ENCODE measurements at regions not wholly inside any gene's neighbourhood (a gene's known extent, or its start where the extent isn't known, plus 50 kb on each side); places are given as distances from the start of the nearest gene placed in this dataset.

DNA sequence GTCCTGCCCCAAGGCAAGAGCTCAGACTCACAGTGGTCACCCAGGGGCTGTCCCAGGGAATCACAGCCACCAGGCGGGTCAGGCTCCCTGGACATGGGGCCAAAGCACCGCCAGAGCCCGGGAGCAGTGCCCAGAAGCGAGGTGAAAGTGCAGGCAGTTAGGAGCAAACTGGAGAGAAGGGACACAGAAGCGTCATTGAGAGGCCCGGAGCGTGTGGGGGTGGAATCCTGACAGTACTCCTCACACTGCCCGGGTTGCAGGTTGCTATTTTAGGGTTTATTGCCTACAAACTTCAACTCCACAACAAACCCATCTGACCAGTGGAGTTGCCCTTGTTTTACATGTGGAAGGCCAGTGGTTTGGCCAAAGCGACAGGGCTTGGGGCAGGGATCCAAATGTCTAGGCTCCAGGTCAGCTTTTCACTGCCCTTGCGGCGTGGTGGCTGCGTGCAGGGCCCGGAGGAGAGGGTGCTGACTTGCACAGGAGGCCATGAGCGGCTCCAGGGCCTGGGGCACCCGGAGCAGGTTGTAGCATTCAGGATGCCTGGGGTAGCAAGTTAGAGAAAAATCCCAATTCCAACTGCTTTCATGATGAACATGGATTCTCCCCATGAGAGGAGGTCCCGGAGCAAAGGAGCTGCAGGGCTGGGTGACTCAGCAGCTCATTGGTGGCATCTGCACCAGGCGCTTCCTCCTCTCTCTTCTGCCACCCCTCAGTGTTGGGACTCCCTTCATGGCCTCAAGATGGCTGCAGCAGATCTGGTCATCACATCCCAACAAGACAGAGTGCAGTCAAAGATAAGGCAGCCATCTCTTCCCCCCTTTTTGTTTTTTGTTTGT lies 112.3 kb upstream of the NCOR2 start:
- H3K9me2 ChIP-seq (replicated peaks; ENCODE audit: insufficient read depth): no peaks in the 10 kb centered on the region
- H4K20me1 ChIP-seq (ENCODE audit: insufficient read depth, poor library complexity, severe bottlenecking): no peaks in the 10 kb centered on the region
- no peaks in the 10 kb centered on the region for H3K36me3 ChIP-seq (replicated peaks; ENCODE audit: insufficient read depth, low read depth)
- no peak overlapping the region for H2AFZ ChIP-seq
- H3K79me2 ChIP-seq: no peaks in the 10 kb centered on the region
- H3K27me3 ChIP-seq: no peaks in the 10 kb centered on the region
- TF ChIP-seq EZH2phosphoT487 (IDR thresholded peaks at IDR 0.05; ENCODE audit: low read depth, severe bottlenecking, unreplicated experiment) (no peak), EZH2 (IDR thresholded peaks at IDR 0.05; ENCODE audit: borderline replicate concordance) (no peak)
- no peak overlapping the region for H3K4me2 ChIP-seq
- H3K4me3 ChIP-seq: no peak overlapping the region
- DNase-seq (ENCODE audit: low spot score): no peak
- H3K9me3 ChIP-seq (ENCODE audit: low read depth): no peaks in the 10 kb centered on the region
- 76% methylated on average over 17 of the region's 17 CpGs for WGBS (ENCODE audit: low lambda C conversion rate, missing lambda C conversion rate)
- H3K27ac ChIP-seq: no peak overlapping the region
- H3K4me1 ChIP-seq (ENCODE audit: insufficient read depth): peaks cover 34% of the 10 kb centered on the region

DNA sequence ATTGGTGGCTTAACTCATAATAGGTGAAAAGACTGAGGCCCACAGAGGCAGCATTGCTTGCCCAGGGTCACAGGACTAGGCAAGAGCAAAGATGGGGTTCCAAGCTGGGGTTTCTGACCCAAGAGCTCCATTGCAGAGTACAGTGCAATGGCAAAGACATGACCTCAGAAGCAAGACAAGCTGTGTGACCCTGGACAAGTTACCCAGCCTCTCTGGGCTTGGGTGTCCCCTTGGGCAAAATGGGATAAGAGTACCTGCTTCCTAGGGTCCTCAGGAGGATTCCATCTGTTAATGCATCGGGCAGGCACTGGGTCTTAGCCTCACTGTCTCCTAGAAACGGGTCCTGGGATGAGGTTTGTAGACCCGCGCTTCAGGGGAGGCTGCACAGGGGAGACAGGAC lies 111.6 kb upstream of the NCOR2 start:
- Histone ChIP-seq H3K36me3 (replicated peaks; ENCODE audit: insufficient read depth, low read depth) (no peaks in the 10 kb centered on the region), H3K4me2 (no peak overlapping the region), H3K4me1 (ENCODE audit: insufficient read depth) (peaks cover 27% of the 10 kb centered on the region), H3K9me2 (replicated peaks; ENCODE audit: insufficient read depth) (no peaks in the 10 kb centered on the region), H4K20me1 (ENCODE audit: insufficient read depth, poor library complexity, severe bottlenecking) (no peaks in the 10 kb centered on the region), H3K79me2 (no peaks in the 10 kb centered on the region), H2AFZ (no peak overlapping the region), H3K9me3 (ENCODE audit: low read depth) (no peaks in the 10 kb centered on the region), H3K27me3 (no peaks in the 10 kb centered on the region), H3K27ac (no peak overlapping the region), H3K4me3 (no peak overlapping the region)
- no peak for DNase-seq (ENCODE audit: low spot score)
- TF ChIP-seq EZH2 (IDR thresholded peaks at IDR 0.05; ENCODE audit: borderline replicate concordance) (no peak), EZH2phosphoT487 (IDR thresholded peaks at IDR 0.05; ENCODE audit: low read depth, severe bottlenecking, unreplicated experiment) (no peak)
- TF ChIP-seq, protein P1, sequence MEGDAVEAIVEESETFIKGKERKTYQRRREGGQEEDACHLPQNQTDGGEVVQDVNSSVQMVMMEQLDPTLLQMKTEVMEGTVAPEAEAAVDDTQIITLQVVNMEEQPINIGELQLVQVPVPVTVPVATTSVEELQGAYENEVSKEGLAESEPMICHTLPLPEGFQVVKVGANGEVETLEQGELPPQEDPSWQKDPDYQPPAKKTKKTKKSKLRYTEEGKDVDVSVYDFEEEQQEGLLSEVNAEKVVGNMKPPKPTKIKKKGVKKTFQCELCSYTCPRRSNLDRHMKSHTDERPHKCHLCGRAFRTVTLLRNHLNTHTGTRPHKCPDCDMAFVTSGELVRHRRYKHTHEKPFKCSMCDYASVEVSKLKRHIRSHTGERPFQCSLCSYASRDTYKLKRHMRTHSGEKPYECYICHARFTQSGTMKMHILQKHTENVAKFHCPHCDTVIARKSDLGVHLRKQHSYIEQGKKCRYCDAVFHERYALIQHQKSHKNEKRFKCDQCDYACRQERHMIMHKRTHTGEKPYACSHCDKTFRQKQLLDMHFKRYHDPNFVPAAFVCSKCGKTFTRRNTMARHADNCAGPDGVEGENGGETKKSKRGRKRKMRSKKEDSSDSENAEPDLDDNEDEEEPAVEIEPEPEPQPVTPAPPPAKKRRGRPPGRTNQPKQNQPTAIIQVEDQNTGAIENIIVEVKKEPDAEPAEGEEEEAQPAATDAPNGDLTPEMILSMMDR (IDR thresholded peaks at IDR 0.05; ENCODE audit: poor library complexity): no peak
- 90% methylated on average over 4 of the region's 4 CpGs for WGBS (ENCODE audit: low lambda C conversion rate, missing lambda C conversion rate)

DNA sequence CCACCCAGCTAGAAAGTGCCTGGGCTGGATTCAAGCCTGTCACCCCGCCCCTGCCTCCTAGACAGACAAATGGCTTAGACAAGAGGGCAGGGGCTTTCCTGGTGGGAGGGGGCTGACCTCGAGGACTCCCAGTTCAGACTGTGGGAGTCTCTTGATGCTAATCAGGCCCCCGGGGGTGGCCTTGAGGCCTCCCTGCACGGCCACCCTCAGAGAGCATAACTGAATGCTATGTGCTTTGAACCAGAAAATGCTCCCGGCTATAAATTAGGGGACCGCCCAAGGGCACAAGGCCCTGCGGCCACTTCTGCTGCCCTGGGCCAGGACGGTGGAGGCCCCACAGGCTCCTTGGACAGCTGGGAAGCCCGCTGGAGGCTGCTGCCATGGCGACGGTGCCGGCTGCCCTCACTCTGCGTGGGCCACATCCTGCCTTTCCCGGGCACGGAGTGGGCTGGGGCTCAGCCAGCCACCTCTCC lies 111.0 kb upstream of the NCOR2 start:
- 71% methylated on average over 15 of the region's 15 CpGs for WGBS (ENCODE audit: low lambda C conversion rate, missing lambda C conversion rate)
- TF ChIP-seq, protein P1 (IDR thresholded peaks at IDR 0.05; ENCODE audit: poor library complexity): no peak
- no peak for TF ChIP-seq EZH2phosphoT487 (IDR thresholded peaks at IDR 0.05; ENCODE audit: low read depth, severe bottlenecking, unreplicated experiment)
- TF ChIP-seq EZH2 (IDR thresholded peaks at IDR 0.05; ENCODE audit: borderline replicate concordance): no peak
- H3K4me1 ChIP-seq (ENCODE audit: insufficient read depth): peaks cover 26% of the 10 kb centered on the region

More for the DNA sequence above, 111.0 kb upstream of the NCOR2 start:
- no peaks in the 10 kb centered on the region for H3K27me3 ChIP-seq
- no peak overlapping the region for H3K4me3 ChIP-seq
- H2AFZ ChIP-seq: no peak overlapping the region
- no peaks in the 10 kb centered on the region for H3K9me2 ChIP-seq (replicated peaks; ENCODE audit: insufficient read depth)
- H3K4me2 ChIP-seq: no peak overlapping the region
- H4K20me1 ChIP-seq (ENCODE audit: insufficient read depth, poor library complexity, severe bottlenecking): no peaks in the 10 kb centered on the region
- H3K27ac ChIP-seq: no peak overlapping the region
- no peak for DNase-seq (ENCODE audit: low spot score)
- no peaks in the 10 kb centered on the region for H3K36me3 ChIP-seq (replicated peaks; ENCODE audit: insufficient read depth, low read depth)
- H3K9me3 ChIP-seq (ENCODE audit: low read depth): no peaks in the 10 kb centered on the region
- H3K79me2 ChIP-seq: no peaks in the 10 kb centered on the region

All from hepatocyte (in vitro differentiated cells).